Natural killer cell (primary cell): ENCODE measurements at regions not wholly inside any gene's neighbourhood (a gene's known extent, or its start where the extent isn't known, plus 50 kb on each side); places are given as distances from the start of the nearest gene placed in this dataset.
A peak's percentile ranks its signal among the peaks of the same experiment; 100 is the strongest.

ENCODE experiments used
- ATAC-seq, 3 donors: fragments of 150-1000 bp in 2 of 3; fragments of 200-7000 bp in 1 of 3; cut with Tn5 transposase; 1 replicate in 1 of 3; 2 replicates in 2 of 3; pipeline ENCODE4 v1.10.0; 2021; ENCODE audit warnings: mild to moderate bottlenecking in 2 of 3, moderate library complexity in 2 of 3
- DNase-seq, 2 donors: peaks; one replicate each; pipeline versions ENCODE4 v3.0.0 to v3.0.0-alpha.2; 2013 to 2021; ENCODE audit warnings: mixed read lengths in 1 of 2
- H3K27ac ChIP-seq: one replicate; pipeline ENCODE4 v1.5.1; 2013; ENCODE audit warnings: mild to moderate bottlenecking, low read length
- H3K27me3 ChIP-seq: one replicate; pipeline ENCODE4 v1.6.1; 2013; ENCODE audit warnings: low read length; ENCODE audit not compliant: control insufficient read depth, insufficient read depth
- H3K36me3 ChIP-seq: one replicate; pipeline ENCODE4 v1.6.1; 2013; ENCODE audit warnings: low read length; ENCODE audit not compliant: control insufficient read depth, insufficient read depth
- H3K4me1 ChIP-seq: one replicate; pipeline ENCODE4 v1.6.1; 2013; ENCODE audit warnings: low read length; ENCODE audit not compliant: control insufficient read depth, insufficient read depth
- H3K4me3 ChIP-seq: one replicate; pipeline ENCODE4 v1.5.1; 2013; ENCODE audit warnings: low read length
- H3K9me3 ChIP-seq: one replicate; pipeline ENCODE4 v1.6.1; 2013; ENCODE audit warnings: low read length; ENCODE audit not compliant: control insufficient read depth, insufficient read depth
- H3K27ac Mint-ChIP-seq, 2 donors: one replicate each; pipeline ENCODE4 v1.8.0; 2022; ENCODE audit warnings: mild to moderate bottlenecking in 2 of 2, mixed read lengths in 2 of 2, moderate library complexity in 1 of 2
- H3K27me3 Mint-ChIP-seq, 2 donors: one replicate each; pipeline ENCODE4 v1.8.0; 2022; ENCODE audit warnings: low read depth in 2 of 2, mixed read lengths in 2 of 2
- H3K36me3 Mint-ChIP-seq: one replicate; pipeline ENCODE4 v1.8.0; 2022; ENCODE audit warnings: mixed read lengths
- H3K4me1 Mint-ChIP-seq, 2 donors: one replicate each; pipeline ENCODE4 v1.8.0; 2022; ENCODE audit warnings: mixed read lengths in 2 of 2
- H3K4me3 Mint-ChIP-seq: one replicate; pipeline ENCODE4 v1.8.0; 2022; ENCODE audit warnings: mild to moderate bottlenecking, moderate library complexity, mixed read lengths
- H3K9me3 Mint-ChIP-seq, 2 donors: one replicate each; pipeline ENCODE4 v1.8.0; 2022; ENCODE audit warnings: mixed read lengths in 2 of 2
- CTCF ChIP-seq: fragments of 200-600 bp; IDR thresholded peaks from one replicate; pipeline ENCODE4 v1.8.0; 2022; ENCODE audit warnings: antibody characterized with exemption
- WGBS: methylation state at CpG from one replicate; pipeline ENCODE4 v1.1.7; 2013; ENCODE audit warnings: missing lambda C conversion rate; ENCODE audit not compliant: insufficient coverage; 5-methylcytosine and 5-hydroxymethylcytosine counted together
- intact Hi-C: fragments of 100-400 bp; cut with micrococcal nuclease; formaldehyde crosslinking; loops from one replicate; pipeline ENCODE4 v1.14.2; 2022

DNA sequence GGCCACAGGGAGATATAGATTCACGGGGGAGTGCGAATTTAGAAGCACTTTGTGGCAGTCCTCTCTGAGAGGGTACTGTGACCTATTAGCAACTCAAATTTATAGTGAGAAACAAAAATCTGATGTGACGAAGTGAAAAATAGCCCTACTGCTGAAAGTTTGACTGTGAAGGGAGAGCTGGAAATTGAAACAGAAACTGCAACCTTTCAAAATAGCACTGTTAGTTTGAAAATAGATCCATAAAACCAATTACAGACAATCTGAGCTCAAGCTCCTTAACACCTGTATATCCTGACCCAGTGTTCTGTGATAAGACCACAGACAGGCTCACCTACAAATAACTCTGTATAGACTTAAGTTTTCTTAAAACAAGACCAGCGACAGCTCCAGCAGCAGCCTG is 420.1 kb downstream of the IRX1 start:
- Histone ChIP-seq H3K4me3 (no peak overlapping the region), H3K36me3 (no peaks in the 10 kb centered on the region), H3K27ac (no peak overlapping the region), H3K9me3 (peaks cover 6% of the 10 kb centered on the region), H3K4me1 (no peaks in the 10 kb centered on the region), H3K27me3 (no peaks in the 10 kb centered on the region)
- no peak for TF ChIP-seq CTCF
- no peaks in the 10 kb centered on the region for H3K9me3 Mint-ChIP-seq
- H3K27ac Mint-ChIP-seq, result peak overlapping the region in 1 of 2 donors; percentile 63
- no peak for DNase-seq
- no peaks in the 10 kb centered on the region for H3K36me3 Mint-ChIP-seq
- 64% methylated on average over 4 of the region's 4 CpGs for WGBS
- ATAC-seq, result peak in 1 of 3 donors; percentile 60
- peak overlapping the region; percentile 2 for H3K4me3 Mint-ChIP-seq
- no peaks in the 10 kb centered on the region for H3K27me3 Mint-ChIP-seq
- H3K4me1 Mint-ChIP-seq, result peaks cover 5 to 22% of the 10 kb centered on the region in 2 donors
- intact Hi-C loops, result no loop called here

GRCh38 chr5:4017076-4017803 is 421.6 kb downstream of the IRX1 start:
- Mint-ChIP-seq H3K27me3 (no peaks in the 10 kb centered on the region), H3K4me3 (no peak overlapping the region), H3K9me3 (no peaks in the 10 kb centered on the region), H3K36me3 (no peaks in the 10 kb centered on the region), H3K4me1 (peaks cover 5 to 22% of the 10 kb centered on the region in 2 donors), H3K27ac (peak overlapping the region in 1 of 2 donors; percentile 11)
- no peak overlapping the region for H3K27ac ChIP-seq
- H3K27me3 ChIP-seq, result no peaks in the 10 kb centered on the region
- intact Hi-C loops, result no loop called here
- no peak for DNase-seq
- H3K9me3 ChIP-seq, result peaks cover 6% of the 10 kb centered on the region
- WGBS, result 71% methylated on average over 3 of the region's 5 CpGs
- H3K4me1 ChIP-seq, result no peaks in the 10 kb centered on the region
- no peaks in the 10 kb centered on the region for H3K36me3 ChIP-seq
- no peak for ATAC-seq
- no peak overlapping the region for H3K4me3 ChIP-seq
- no peak for TF ChIP-seq CTCF

DNA sequence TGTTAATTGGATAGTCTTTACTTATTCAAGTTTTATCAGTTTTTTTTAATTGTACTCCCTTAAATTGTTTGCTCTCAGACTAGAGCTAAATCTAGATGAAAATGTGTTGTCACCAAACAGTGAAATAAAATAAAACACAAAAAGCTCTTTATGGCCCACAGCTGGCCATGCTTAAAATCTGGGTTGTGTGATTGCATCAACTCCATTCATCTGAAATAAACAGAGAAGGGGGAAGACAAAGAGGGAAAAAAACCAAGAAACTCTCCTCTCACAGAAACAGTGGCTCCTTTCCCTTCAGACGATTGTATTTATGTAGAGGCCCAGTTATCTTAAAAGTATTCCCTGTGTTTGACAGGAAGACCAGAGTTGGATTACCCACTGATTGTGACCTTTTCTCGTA is 422.4 kb downstream of the IRX1 start:
- no peak overlapping the region for H3K27ac Mint-ChIP-seq
- intact Hi-C loops, result no loop called here
- no peaks in the 10 kb centered on the region for H3K27me3 Mint-ChIP-seq
- ATAC-seq (no peak), DNase-seq (no peak)
- TF ChIP-seq CTCF, result no peak
- H3K4me3 Mint-ChIP-seq, result no peak overlapping the region
- no peak overlapping the region for H3K27ac ChIP-seq
- peaks cover 6% of the 10 kb centered on the region for H3K9me3 ChIP-seq
- no peaks in the 10 kb centered on the region for H3K36me3 Mint-ChIP-seq
- H3K4me1 ChIP-seq, result no peaks in the 10 kb centered on the region
- H3K27me3 ChIP-seq, result no peaks in the 10 kb centered on the region
- no peaks in the 10 kb centered on the region for H3K9me3 Mint-ChIP-seq
- peaks cover 5 to 22% of the 10 kb centered on the region in 2 donors for H3K4me1 Mint-ChIP-seq
- H3K4me3 ChIP-seq, result no peak overlapping the region
- WGBS, result 64% methylated on average over 2 of the region's 2 CpGs
- no peaks in the 10 kb centered on the region for H3K36me3 ChIP-seq
